ENCODE measurements at regions not wholly inside any gene's neighbourhood (a gene's known extent, or its start where the extent isn't known, plus 50 kb on each side); places are given as distances from the start of the nearest gene placed in this dataset.

- Histone ChIP-seq H3K4me3 (no peak overlapping the region), H3K9me3 (peaks cover 0 to 14% (median 9%) of the 10 kb centered on the region in 4 donors), H3K27ac (replicated peaks in 1 of 4) (no peak overlapping the region), H3K27me3 (peaks cover 0 to 46% (median 0%) of the 10 kb centered on the region in 4 donors), H3K36me3 (no peaks in the 10 kb centered on the region), H3K4me1 (peaks cover 0 to 11% (median 1%) of the 10 kb centered on the region in 4 donors)
- intact Hi-C loops (cut with DNase I): no loop called here
- DNase-seq (ENCODE audit: extremely low spot score): no peak
- TF ChIP-seq POLR2AphosphoS5 (IDR thresholded peaks at IDR 0.05) (no peak), CTCF (IDR thresholded peaks at IDR 0.05) (no peak), EP300 (IDR thresholded peaks at IDR 0.05) (no peak), POLR2A (IDR thresholded peaks at IDR 0.05; ENCODE audit: low read depth) (no peak)
- WGBS: 92% methylated on average over 8 of the region's 8 CpGs
Measured at GRCh38 chr3:13266005-13266404, 154.1 kb downstream of the NUP210 start.

- Histone ChIP-seq H3K36me3 (no peaks in the 10 kb centered on the region), H3K9me3 (peaks cover 0 to 14% (median 9%) of the 10 kb centered on the region in 4 donors), H3K4me3 (no peak overlapping the region), H3K27ac (replicated peaks in 1 of 4) (no peak overlapping the region), H3K4me1 (peaks cover 0 to 11% (median 3%) of the 10 kb centered on the region in 4 donors), H3K27me3 (peaks cover 0 to 46% (median 0%) of the 10 kb centered on the region in 4 donors)
- intact Hi-C loops (cut with DNase I): no loop called here
- DNase-seq (ENCODE audit: extremely low spot score): no peak
- WGBS: 77% methylated on average over 3 of the region's 3 CpGs
- TF ChIP-seq POLR2AphosphoS5 (IDR thresholded peaks at IDR 0.05): no peak
- TF ChIP-seq POLR2A (IDR thresholded peaks at IDR 0.05; ENCODE audit: low read depth): no peak
- TF ChIP-seq EP300 (IDR thresholded peaks at IDR 0.05): no peak
- TF ChIP-seq CTCF (IDR thresholded peaks at IDR 0.05): no peak
Measured at GRCh38 chr3:13265507-13265906, 154.6 kb downstream of the NUP210 start.

- H3K36me3 ChIP-seq: no peaks in the 10 kb centered on the region
- peaks cover 0 to 46% (median 0%) of the 10 kb centered on the region in 4 donors for H3K27me3 ChIP-seq
- TF ChIP-seq CTCF (IDR thresholded peaks at IDR 0.05): no peak
- TF ChIP-seq POLR2AphosphoS5 (IDR thresholded peaks at IDR 0.05): no peak
- TF ChIP-seq POLR2A (IDR thresholded peaks at IDR 0.05; ENCODE audit: low read depth): no peak
- TF ChIP-seq EP300 (IDR thresholded peaks at IDR 0.05): no peak
- WGBS: 96% methylated on average over 7 of the region's 7 CpGs
- H3K4me1 ChIP-seq: peaks cover 0 to 11% (median 4%) of the 10 kb centered on the region in 4 donors
- no peak for DNase-seq (ENCODE audit: extremely low spot score)
- H3K27ac ChIP-seq (replicated peaks in 1 of 4): no peak overlapping the region
- intact Hi-C loops (cut with DNase I): no loop called here
- peaks cover 0 to 10% (median 7%) of the 10 kb centered on the region in 4 donors for H3K9me3 ChIP-seq
- H3K4me3 ChIP-seq: no peak overlapping the region
Measured at GRCh38 chr3:13265016-13265415, 155.1 kb downstream of the NUP210 start.

GRCh38 chr3:13264468-13264795, 155.7 kb downstream of the NUP210 start:
- Histone ChIP-seq H3K4me1 (peaks cover 0 to 11% (median 5%) of the 10 kb centered on the region in 4 donors), H3K4me3 (no peak overlapping the region), H3K36me3 (no peaks in the 10 kb centered on the region), H3K27me3 (peaks cover 0 to 43% (median 0%) of the 10 kb centered on the region in 4 donors), H3K9me3 (peaks cover 0 to 4% (median 4%) of the 10 kb centered on the region in 4 donors), H3K27ac (replicated peaks in 1 of 4) (no peak overlapping the region)
- no peak for DNase-seq (ENCODE audit: extremely low spot score)
- intact Hi-C loops (cut with DNase I): no loop called here
- WGBS: 67% methylated on average over 9 of the region's 9 CpGs
- TF ChIP-seq CTCF (IDR thresholded peaks at IDR 0.05) (no peak), EP300 (IDR thresholded peaks at IDR 0.05) (no peak), POLR2A (IDR thresholded peaks at IDR 0.05; ENCODE audit: low read depth) (no peak), POLR2AphosphoS5 (IDR thresholded peaks at IDR 0.05) (no peak)
